Hippocampal formation (tissue), 2 donors: ENCODE measurements at regions not wholly inside any gene's neighbourhood (a gene's known extent, or its start where the extent isn't known, plus 50 kb on each side); places are given as distances from the start of the nearest gene placed in this dataset.
A peak's percentile ranks its signal among the peaks of the same experiment; 100 is the strongest.

Experiments used
- DNase-seq, 2 donors: peaks; one replicate each; lab custom pipeline; 2025; lab: John Stamatoyannopoulos, UW

- DNase-seq, result no peak
Measured at GRCh38 chr1:207971331-207972219, 60.6 kb upstream of the CD34 start.

GRCh38 chr1:207970329-207971233 lies 59.7 kb upstream of the CD34 start:
- no peak for DNase-seq

GRCh38 chr1:207969528-207969927 lies 58.6 kb upstream of the CD34 start:
- no peak for DNase-seq

GRCh38 chr1:207968521-207969009 lies 57.6 kb upstream of the CD34 start:
- DNase-seq, result no peak

- no peak for DNase-seq
Measured at GRCh38 chr1:207967703-207968102, 56.8 kb upstream of the CD34 start.

- no peak for DNase-seq
Measured at GRCh38 chr1:207966521-207966920, 55.6 kb upstream of the CD34 start.

- no peak for DNase-seq
Measured at GRCh38 chr1:207965392-207966387, 54.8 kb upstream of the CD34 start.

- DNase-seq, result no peak
Measured at GRCh38 chr1:207964195-207964966, 53.5 kb upstream of the CD34 start.

- DNase-seq, result peak; percentile 61 to 83
Measured at GRCh38 chr1:207963427-207964194, 52.7 kb upstream of the CD34 start.

- peak; percentile 49 to 77 for DNase-seq
Measured at GRCh38 chr1:207962716-207963426, 51.9 kb upstream of the CD34 start.
